ENCODE measurements at regions not wholly inside any gene's neighbourhood (a gene's known extent, or its start where the extent isn't known, plus 50 kb on each side); places are given as distances from the start of the nearest gene placed in this dataset.
A peak's percentile ranks its signal among the peaks of the same experiment; 100 is the strongest.

GRCh38 chr6:141364694-141365093, 768.0 kb upstream of the GJE1 start:
- H3K27me3 ChIP-seq (ENCODE audit: control insufficient read depth, insufficient read depth, low read length): no peaks in the 10 kb centered on the region
- no peaks in the 10 kb centered on the region for H3K36me3 ChIP-seq (ENCODE audit: control insufficient read depth, insufficient read depth, low read length)
- H3K9me3 ChIP-seq (ENCODE audit: control insufficient read depth, low read depth, low read length): no peaks in the 10 kb centered on the region
- no peak overlapping the region for H3K4me3 ChIP-seq (ENCODE audit: low read length)
- 83% methylated on average over 3 of the region's 3 CpGs for WGBS (ENCODE audit: insufficient coverage, low lambda C conversion rate)
- DNase-seq: no peak
- H3K27ac ChIP-seq (ENCODE audit: low read length): no peak overlapping the region
- H3K4me1 ChIP-seq (ENCODE audit: control insufficient read depth, insufficient read depth, low read length): no peaks in the 10 kb centered on the region

- H3K27me3 ChIP-seq (ENCODE audit: control insufficient read depth, insufficient read depth, low read length): no peaks in the 10 kb centered on the region
- no peaks in the 10 kb centered on the region for H3K4me1 ChIP-seq (ENCODE audit: control insufficient read depth, insufficient read depth, low read length)
- no peak overlapping the region for H3K4me3 ChIP-seq (ENCODE audit: low read length)
- WGBS (ENCODE audit: insufficient coverage, low lambda C conversion rate): 100% methylated on average over 1 of the region's 2 CpGs
- H3K9me3 ChIP-seq (ENCODE audit: control insufficient read depth, low read depth, low read length): no peaks in the 10 kb centered on the region
- DNase-seq: no peak
- no peaks in the 10 kb centered on the region for H3K36me3 ChIP-seq (ENCODE audit: control insufficient read depth, insufficient read depth, low read length)
- H3K27ac ChIP-seq (ENCODE audit: low read length): no peak overlapping the region
Measured at GRCh38 chr6:141364232-141364631, 768.5 kb upstream of the GJE1 start.

- H3K9me3 ChIP-seq (ENCODE audit: control insufficient read depth, low read depth, low read length): no peaks in the 10 kb centered on the region
- no CpG with 5 or more reads among the region's 1 CpG for WGBS (ENCODE audit: insufficient coverage, low lambda C conversion rate)
- no peak overlapping the region for H3K4me3 ChIP-seq (ENCODE audit: low read length)
- no peak for DNase-seq
- no peak overlapping the region for H3K27ac ChIP-seq (ENCODE audit: low read length)
- no peaks in the 10 kb centered on the region for H3K27me3 ChIP-seq (ENCODE audit: control insufficient read depth, insufficient read depth, low read length)
- H3K36me3 ChIP-seq (ENCODE audit: control insufficient read depth, insufficient read depth, low read length): no peaks in the 10 kb centered on the region
- no peaks in the 10 kb centered on the region for H3K4me1 ChIP-seq (ENCODE audit: control insufficient read depth, insufficient read depth, low read length)
Measured at GRCh38 chr6:141361559-141361958, 771.2 kb upstream of the GJE1 start.

- no peaks in the 10 kb centered on the region for H3K9me3 ChIP-seq (ENCODE audit: control insufficient read depth, low read depth, low read length)
- no peak overlapping the region for H3K27ac ChIP-seq (ENCODE audit: low read length)
- DNase-seq: peak in 1 of 2 donors; percentile 16
- 73% methylated on average over 2 of the region's 5 CpGs for WGBS (ENCODE audit: insufficient coverage, low lambda C conversion rate)
- no peaks in the 10 kb centered on the region for H3K4me1 ChIP-seq (ENCODE audit: control insufficient read depth, insufficient read depth, low read length)
- H3K4me3 ChIP-seq (ENCODE audit: low read length): no peak overlapping the region
- no peaks in the 10 kb centered on the region for H3K36me3 ChIP-seq (ENCODE audit: control insufficient read depth, insufficient read depth, low read length)
- no peaks in the 10 kb centered on the region for H3K27me3 ChIP-seq (ENCODE audit: control insufficient read depth, insufficient read depth, low read length)
Measured at GRCh38 chr6:141359953-141360352, 772.8 kb upstream of the GJE1 start.

GRCh38 chr6:141354191-141354955, 778.4 kb upstream of the GJE1 start:
- no peak for DNase-seq
- no peaks in the 10 kb centered on the region for H3K4me1 ChIP-seq (ENCODE audit: control insufficient read depth, insufficient read depth, low read length)
- H3K9me3 ChIP-seq (ENCODE audit: control insufficient read depth, low read depth, low read length): no peaks in the 10 kb centered on the region
- H3K4me3 ChIP-seq (ENCODE audit: low read length): no peak overlapping the region
- H3K36me3 ChIP-seq (ENCODE audit: control insufficient read depth, insufficient read depth, low read length): no peaks in the 10 kb centered on the region
- 33% methylated on average over 1 of the region's 4 CpGs for WGBS (ENCODE audit: insufficient coverage, low lambda C conversion rate)
- no peaks in the 10 kb centered on the region for H3K27me3 ChIP-seq (ENCODE audit: control insufficient read depth, insufficient read depth, low read length)
- H3K27ac ChIP-seq (ENCODE audit: low read length): no peak overlapping the region

- 100% methylated on average over 1 of the region's 1 CpG for WGBS (ENCODE audit: insufficient coverage, low lambda C conversion rate)
- H3K36me3 ChIP-seq (ENCODE audit: control insufficient read depth, insufficient read depth, low read length): no peaks in the 10 kb centered on the region
- no peaks in the 10 kb centered on the region for H3K27me3 ChIP-seq (ENCODE audit: control insufficient read depth, insufficient read depth, low read length)
- H3K9me3 ChIP-seq (ENCODE audit: control insufficient read depth, low read depth, low read length): no peaks in the 10 kb centered on the region
- H3K27ac ChIP-seq (ENCODE audit: low read length): no peak overlapping the region
- no peaks in the 10 kb centered on the region for H3K4me1 ChIP-seq (ENCODE audit: control insufficient read depth, insufficient read depth, low read length)
- no peak for DNase-seq
- no peak overlapping the region for H3K4me3 ChIP-seq (ENCODE audit: low read length)
Measured at GRCh38 chr6:141351721-141352120, 781.0 kb upstream of the GJE1 start.

GRCh38 chr6:141349710-141350109, 783.0 kb upstream of the GJE1 start:
- Histone ChIP-seq H3K9me3 (ENCODE audit: control insufficient read depth, low read depth, low read length) (no peaks in the 10 kb centered on the region), H3K36me3 (ENCODE audit: control insufficient read depth, insufficient read depth, low read length) (no peaks in the 10 kb centered on the region), H3K4me3 (ENCODE audit: low read length) (no peak overlapping the region), H3K4me1 (ENCODE audit: control insufficient read depth, insufficient read depth, low read length) (no peaks in the 10 kb centered on the region), H3K27me3 (ENCODE audit: control insufficient read depth, insufficient read depth, low read length) (no peaks in the 10 kb centered on the region), H3K27ac (ENCODE audit: low read length) (no peak overlapping the region)
- WGBS (ENCODE audit: insufficient coverage, low lambda C conversion rate): 100% methylated on average over 1 of the region's 1 CpG
- DNase-seq: no peak

- Histone ChIP-seq H3K4me3 (ENCODE audit: low read length) (no peak overlapping the region), H3K27ac (ENCODE audit: low read length) (no peak overlapping the region), H3K36me3 (ENCODE audit: control insufficient read depth, insufficient read depth, low read length) (no peaks in the 10 kb centered on the region), H3K27me3 (ENCODE audit: control insufficient read depth, insufficient read depth, low read length) (no peaks in the 10 kb centered on the region), H3K9me3 (ENCODE audit: control insufficient read depth, low read depth, low read length) (no peaks in the 10 kb centered on the region), H3K4me1 (ENCODE audit: control insufficient read depth, insufficient read depth, low read length) (no peaks in the 10 kb centered on the region)
- WGBS (ENCODE audit: insufficient coverage, low lambda C conversion rate): 71% methylated on average over 1 of the region's 3 CpGs
- no peak for DNase-seq
Measured at GRCh38 chr6:141347906-141348492, 784.7 kb upstream of the GJE1 start.

GRCh38 chr6:141347086-141347485, 785.6 kb upstream of the GJE1 start:
- Histone ChIP-seq H3K27ac (ENCODE audit: low read length) (no peak overlapping the region), H3K9me3 (ENCODE audit: control insufficient read depth, low read depth, low read length) (no peaks in the 10 kb centered on the region), H3K4me3 (ENCODE audit: low read length) (no peak overlapping the region), H3K4me1 (ENCODE audit: control insufficient read depth, insufficient read depth, low read length) (no peaks in the 10 kb centered on the region), H3K36me3 (ENCODE audit: control insufficient read depth, insufficient read depth, low read length) (no peaks in the 10 kb centered on the region), H3K27me3 (ENCODE audit: control insufficient read depth, insufficient read depth, low read length) (no peaks in the 10 kb centered on the region)
- no peak for DNase-seq
- WGBS (ENCODE audit: insufficient coverage, low lambda C conversion rate): 100% methylated on average over 1 of the region's 1 CpG

- no peak overlapping the region for H3K4me3 ChIP-seq (ENCODE audit: low read length)
- no peaks in the 10 kb centered on the region for H3K9me3 ChIP-seq (ENCODE audit: control insufficient read depth, low read depth, low read length)
- no peaks in the 10 kb centered on the region for H3K4me1 ChIP-seq (ENCODE audit: control insufficient read depth, insufficient read depth, low read length)
- no peak for DNase-seq
- H3K36me3 ChIP-seq (ENCODE audit: control insufficient read depth, insufficient read depth, low read length): no peaks in the 10 kb centered on the region
- H3K27me3 ChIP-seq (ENCODE audit: control insufficient read depth, insufficient read depth, low read length): no peaks in the 10 kb centered on the region
- no peak overlapping the region for H3K27ac ChIP-seq (ENCODE audit: low read length)
- WGBS (ENCODE audit: insufficient coverage, low lambda C conversion rate): no CpG with 5 or more reads among the region's 1 CpG
Measured at GRCh38 chr6:141346535-141346934, 786.2 kb upstream of the GJE1 start.

- no peaks in the 10 kb centered on the region for H3K4me1 ChIP-seq (ENCODE audit: control insufficient read depth, insufficient read depth, low read length)
- no peaks in the 10 kb centered on the region for H3K9me3 ChIP-seq (ENCODE audit: control insufficient read depth, low read depth, low read length)
- H3K27ac ChIP-seq (ENCODE audit: low read length): no peak overlapping the region
- no peak overlapping the region for H3K4me3 ChIP-seq (ENCODE audit: low read length)
- no CpG with 5 or more reads among the region's 2 CpGs for WGBS (ENCODE audit: insufficient coverage, low lambda C conversion rate)
- DNase-seq: no peak
- H3K27me3 ChIP-seq (ENCODE audit: control insufficient read depth, insufficient read depth, low read length): no peaks in the 10 kb centered on the region
- H3K36me3 ChIP-seq (ENCODE audit: control insufficient read depth, insufficient read depth, low read length): no peaks in the 10 kb centered on the region
Measured at GRCh38 chr6:141337191-141337590, 795.5 kb upstream of the GJE1 start.

Measured in large intestine (tissue), 3 donors.